WTC11 (cell line): ENCODE measurements at regions not wholly inside any gene's neighbourhood (a gene's known extent, or its start where the extent isn't known, plus 50 kb on each side); places are given as distances from the start of the nearest gene placed in this dataset.

Source experiments
- ATAC-seq: fragments of 200-7000 bp; cut with Tn5 transposase; 2 replicates; pipeline ENCODE4 v1.10.0; 2021; ENCODE audit warnings: mild to moderate bottlenecking, moderate library complexity
- CTCF ChIA-PET: fragments of 300-600 bp; sonication (Branson Sonifier 250); formaldehyde crosslinking; loops from one replicate; lab custom pipeline; 2021; ENCODE audit warnings: antibody characterized with exemption; lab: Charles Lee
- POLR2A ChIA-PET: fragments of 350-600 bp; sonication (Branson Sonifier 250); formaldehyde crosslinking; loops from one replicate; lab custom pipeline; 2021; ENCODE audit warnings: antibody characterized with exemption; lab: Charles Lee
- DNase-seq: peaks from one replicate; pipeline ENCODE4 v3.0.0; 2021; ENCODE audit warnings: low spot score
- H3K27ac Mint-ChIP-seq: 2 replicates; pipeline ENCODE4 v1.8.0; 2021; ENCODE audit warnings: mixed read lengths
- H3K27me3 Mint-ChIP-seq: 2 replicates; pipeline ENCODE4 v1.8.0; 2021; ENCODE audit warnings: low read depth, mild to moderate bottlenecking, moderate library complexity, mixed read lengths
- H3K36me3 Mint-ChIP-seq: 2 replicates; pipeline ENCODE4 v1.8.0; 2021; ENCODE audit warnings: mixed read lengths
- H3K4me1 Mint-ChIP-seq: 2 replicates; pipeline ENCODE4 v1.8.0; 2022; ENCODE audit warnings: mixed read lengths
- H3K4me3 Mint-ChIP-seq: 2 replicates; pipeline ENCODE4 v1.8.0; 2021; ENCODE audit warnings: mild to moderate bottlenecking, moderate library complexity, mixed read lengths
- H3K9me3 Mint-ChIP-seq: 2 replicates; pipeline ENCODE4 v1.8.0; 2021; ENCODE audit warnings: mixed read lengths
- AFF4 ChIP-seq: sonication (generic); formaldehyde crosslinking; IDR thresholded peaks from 2 replicates; pipeline ENCODE4 v1.8.1; 2023; ENCODE audit warnings: mild to moderate bottlenecking, missing genetic modification reagents, borderline replicate concordance
- ATF6 ChIP-seq: sonication (generic); formaldehyde crosslinking; IDR thresholded peaks from 2 replicates; pipeline ENCODE4 v1.8.1; 2023; ENCODE audit warnings: mild to moderate bottlenecking, missing genetic modification reagents
- CBFB ChIP-seq: sonication (generic); formaldehyde crosslinking; IDR thresholded peaks from 2 replicates; pipeline ENCODE4 v1.8.1; 2022; ENCODE audit warnings: mild to moderate bottlenecking, low read depth, missing genetic modification reagents
- CDX4 ChIP-seq: fragments of 250-450 bp; sonication (Bioruptor Pico); IDR thresholded peaks from 2 replicates; pipeline ENCODE4 v1.9.0; 2021; ENCODE audit warnings: moderate library complexity, mild to moderate bottlenecking, inconsistent platforms, borderline replicate concordance
- CTCF ChIP-seq: fragments of 200-600 bp; IDR thresholded peaks from 2 replicates; pipeline ENCODE4 v1.8.0; 2022; ENCODE audit warnings: antibody characterized with exemption
- E2F1 ChIP-seq: sonication (generic); formaldehyde crosslinking; IDR thresholded peaks from 2 replicates; pipeline ENCODE4 v1.8.0; 2022; ENCODE audit warnings: mild to moderate bottlenecking, missing genetic modification reagents
- EMX1 ChIP-seq: fragments of 250-450 bp; sonication (Bioruptor Pico); IDR thresholded peaks from 2 replicates; pipeline ENCODE4 v1.8.0; 2021; ENCODE audit warnings: mild to moderate bottlenecking
- FOXP1 ChIP-seq: sonication (generic); formaldehyde crosslinking; IDR thresholded peaks from 2 replicates; pipeline ENCODE4 v1.8.0; 2022; ENCODE audit warnings: missing genetic modification reagents, mild to moderate bottlenecking, moderate library complexity, borderline replicate concordance
- GRHL2 ChIP-seq: fragments of 250-450 bp; sonication (Bioruptor Pico); IDR thresholded peaks from 2 replicates; pipeline ENCODE4 v1.8.0; 2022; ENCODE audit warnings: mild to moderate bottlenecking, moderate library complexity; ENCODE audit not compliant: insufficient replicate concordance, severe bottlenecking
- KAT7 ChIP-seq: sonication (generic); formaldehyde crosslinking; IDR thresholded peaks from 2 replicates; pipeline ENCODE4 v1.8.1; 2023; ENCODE audit warnings: missing genetic modification reagents, mild to moderate bottlenecking, borderline replicate concordance
- MAX ChIP-seq: sonication (generic); formaldehyde crosslinking; IDR thresholded peaks from 2 replicates; pipeline ENCODE4 v1.8.0; 2022; ENCODE audit warnings: mild to moderate bottlenecking, missing genetic modification reagents
- MLX ChIP-seq: sonication (generic); formaldehyde crosslinking; IDR thresholded peaks from 2 replicates; pipeline ENCODE4 v1.8.1; 2023; ENCODE audit warnings: mild to moderate bottlenecking, missing genetic modification reagents, moderate library complexity
- MYBL2 ChIP-seq: sonication (generic); formaldehyde crosslinking; IDR thresholded peaks from 2 replicates; pipeline ENCODE4 v1.8.1; 2023; ENCODE audit warnings: mild to moderate bottlenecking, moderate library complexity, missing genetic modification reagents
- NFYB ChIP-seq: sonication (generic); formaldehyde crosslinking; conservative IDR thresholded peaks from 2 replicates; pipeline ENCODE4 v1.8.0; 2022; ENCODE audit warnings: low read depth, missing genetic modification reagents
- PREB ChIP-seq: sonication (generic); formaldehyde crosslinking; IDR thresholded peaks from 2 replicates; pipeline ENCODE4 v1.8.1; 2022; ENCODE audit warnings: mild to moderate bottlenecking, missing genetic modification reagents, moderate library complexity, borderline replicate concordance
- SP1 ChIP-seq: sonication (generic); formaldehyde crosslinking; conservative IDR thresholded peaks from 2 replicates; pipeline ENCODE4 v1.8.1; 2022; ENCODE audit warnings: missing genetic modification reagents
- TCF7 ChIP-seq: sonication (generic); formaldehyde crosslinking; IDR thresholded peaks from 2 replicates; pipeline ENCODE4 v1.8.0; 2022; ENCODE audit warnings: mild to moderate bottlenecking, low read depth, missing genetic modification reagents, moderate library complexity
- ZNF232 ChIP-seq: sonication (generic); formaldehyde crosslinking; IDR thresholded peaks from 2 replicates; pipeline ENCODE4 v1.8.0; 2022; ENCODE audit warnings: mild to moderate bottlenecking, missing genetic modification reagents
- ZNF512 ChIP-seq: sonication (generic); formaldehyde crosslinking; IDR thresholded peaks from 2 replicates; pipeline ENCODE4 v1.8.1; 2022; ENCODE audit warnings: missing genetic modification reagents, borderline replicate concordance

GRCh38 chr1:96130432-96130831, 591.2 kb upstream of the PTBP2 start:
- Mint-ChIP-seq H3K9me3 (peaks cover 3% of the 10 kb centered on the region), H3K27me3 (no peaks in the 10 kb centered on the region), H3K4me1 (peaks cover 2% of the 10 kb centered on the region; the same call in 1 of the 2 replicates), H3K4me3 (no peak overlapping the region), H3K36me3 (no peaks in the 10 kb centered on the region), H3K27ac (no peak overlapping the region)
- CTCF ChIA-PET: interaction anchor here (0.5 kb wide), 1 partner anchor 592 kb away, joined by 4 read pairs; no protein-coding TSS in a partner anchor
- TF ChIP-seq CBFB (CRISPR knock-in tag) (no peak), GRHL2 (CRISPR knock-in tag) (no peak), AFF4 (CRISPR knock-in tag) (no peak), CDX4 (CRISPR knock-in tag) (no peak)
- POLR2A ChIA-PET: interaction anchor here (0.7 kb wide), 1 partner anchor 201 kb away, joined by 3 read pairs; no protein-coding TSS in a partner anchor
- DNase-seq (no peak), ATAC-seq (no peak)

GRCh38 chr1:96144636-96145035, 576.9 kb upstream of the PTBP2 start:
- H3K4me3 Mint-ChIP-seq: no peak overlapping the region
- H3K27me3 Mint-ChIP-seq: no peaks in the 10 kb centered on the region
- peaks cover 34% of the 10 kb centered on the region for H3K9me3 Mint-ChIP-seq
- ChIA-PET CTCF (no interaction called here), POLR2A (no interaction called here)
- ATAC-seq: no peak
- no peak overlapping the region for H3K27ac Mint-ChIP-seq
- no peak for DNase-seq
- peaks cover 18% of the 10 kb centered on the region for H3K36me3 Mint-ChIP-seq
- H3K4me1 Mint-ChIP-seq: 0 out of 2 replicates have a peak, but pooled peaks cover 3% of the 10 kb centered on the region
- TF ChIP-seq MAX (CRISPR knock-in tag) (no peak), ATF6 (CRISPR knock-in tag) (no peak), CTCF (no peak), PREB (CRISPR knock-in tag) (no peak), E2F1 (no peak), FOXP1 (CRISPR knock-in tag) (no peak), NFYB (CRISPR knock-in tag) (no peak), KAT7 (CRISPR knock-in tag) (no peak), SP1 (CRISPR knock-in tag) (no peak), MYBL2 (no peak), EMX1 (CRISPR knock-in tag) (no peak), ZNF512 (no peak), MLX (CRISPR knock-in tag) (no peak), TCF7 (CRISPR knock-in tag) (no peak), ZNF232 (no peak)
